B cell (primary cell): ENCODE measurements at regions not wholly inside any gene's neighbourhood (a gene's known extent, or its start where the extent isn't known, plus 50 kb on each side); places are given as distances from the start of the nearest gene placed in this dataset.
"Not testable (repeated sequence)": the region's sequence is repeated elsewhere in the genome, so short reads cannot be mapped to it uniquely, and the experiment has no call there.

Experiments
- EZH2 ChIP-seq: IDR thresholded peaks from 2 replicates; pipeline ENCODE4 v1.6.1; 2012; ENCODE audit warnings: borderline replicate concordance, low read depth, mild to moderate bottlenecking, moderate library complexity, low read length; ENCODE audit not compliant: insufficient read depth, poor library complexity, severe bottlenecking
- TF ChIP-seq, protein P1 (sequence below): fragments of 200-600 bp; IDR thresholded peaks from one replicate; pipeline ENCODE4 v1.8.0; 2022; ENCODE audit warnings: antibody characterized with exemption, mild to moderate bottlenecking

DNA sequence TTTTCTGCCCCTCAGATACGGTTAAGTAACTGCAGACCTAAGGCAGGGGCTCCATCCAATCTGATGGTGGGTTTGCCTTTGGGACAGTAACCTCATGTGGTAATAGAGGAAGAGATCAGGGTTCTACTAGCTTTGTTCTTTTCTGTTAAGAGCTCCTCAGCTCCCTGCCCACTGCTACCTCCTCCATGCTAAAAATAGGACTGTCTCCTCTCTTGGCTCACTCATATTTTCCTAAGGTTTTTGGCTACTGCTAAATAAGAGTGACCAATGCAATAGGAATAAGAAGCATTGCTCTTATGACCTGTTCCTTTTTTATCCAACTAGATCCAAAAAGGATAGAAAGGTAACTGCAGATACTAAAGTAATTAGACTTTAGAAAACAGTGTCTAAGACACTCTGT lies 99.6 kb downstream of the THSD1 start:
- TF ChIP-seq, protein P1, sequence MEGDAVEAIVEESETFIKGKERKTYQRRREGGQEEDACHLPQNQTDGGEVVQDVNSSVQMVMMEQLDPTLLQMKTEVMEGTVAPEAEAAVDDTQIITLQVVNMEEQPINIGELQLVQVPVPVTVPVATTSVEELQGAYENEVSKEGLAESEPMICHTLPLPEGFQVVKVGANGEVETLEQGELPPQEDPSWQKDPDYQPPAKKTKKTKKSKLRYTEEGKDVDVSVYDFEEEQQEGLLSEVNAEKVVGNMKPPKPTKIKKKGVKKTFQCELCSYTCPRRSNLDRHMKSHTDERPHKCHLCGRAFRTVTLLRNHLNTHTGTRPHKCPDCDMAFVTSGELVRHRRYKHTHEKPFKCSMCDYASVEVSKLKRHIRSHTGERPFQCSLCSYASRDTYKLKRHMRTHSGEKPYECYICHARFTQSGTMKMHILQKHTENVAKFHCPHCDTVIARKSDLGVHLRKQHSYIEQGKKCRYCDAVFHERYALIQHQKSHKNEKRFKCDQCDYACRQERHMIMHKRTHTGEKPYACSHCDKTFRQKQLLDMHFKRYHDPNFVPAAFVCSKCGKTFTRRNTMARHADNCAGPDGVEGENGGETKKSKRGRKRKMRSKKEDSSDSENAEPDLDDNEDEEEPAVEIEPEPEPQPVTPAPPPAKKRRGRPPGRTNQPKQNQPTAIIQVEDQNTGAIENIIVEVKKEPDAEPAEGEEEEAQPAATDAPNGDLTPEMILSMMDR = not testable (repeated sequence)
- TF ChIP-seq EZH2 = not testable (repeated sequence)
